Trophoblast cell (in vitro differentiated cells and primary cell): ENCODE measurements at regions not wholly inside any gene's neighbourhood (a gene's known extent, or its start where the extent isn't known, plus 50 kb on each side); places are given as distances from the start of the nearest gene placed in this dataset.

Experiments used
- DNase-seq, 2 donors: peaks; one replicate each; pipeline ENCODE4 v3.0.0-alpha.2; 2016
- H2AFZ ChIP-seq: 2 replicates; pipeline ENCODE4 v1.6.1; 2013; ENCODE audit warnings: low read length, moderate library complexity, mild to moderate bottlenecking; ENCODE audit not compliant: insufficient read depth, poor library complexity
- H2AK5ac ChIP-seq: 2 replicates; pipeline ENCODE4 v1.6.1; 2013; ENCODE audit warnings: mild to moderate bottlenecking, low read length
- H2BK120ac ChIP-seq: 2 replicates; pipeline ENCODE4 v1.6.1; 2013; ENCODE audit warnings: low read length, mild to moderate bottlenecking, moderate library complexity; ENCODE audit not compliant: insufficient read depth, poor library complexity
- H2BK12ac ChIP-seq: 2 replicates; pipeline ENCODE4 v1.6.1; 2013; ENCODE audit warnings: mild to moderate bottlenecking, low read length, moderate library complexity
- H2BK5ac ChIP-seq: 2 replicates; pipeline ENCODE4 v1.6.1; 2013; ENCODE audit warnings: low read length, low read depth, moderate library complexity, mild to moderate bottlenecking; ENCODE audit not compliant: poor library complexity
- H3K14ac ChIP-seq: 2 replicates; pipeline ENCODE4 v1.6.1; 2013; ENCODE audit warnings: mild to moderate bottlenecking, low read length
- H3K18ac ChIP-seq: 2 replicates; pipeline ENCODE4 v1.6.1; 2013; ENCODE audit warnings: mild to moderate bottlenecking, low read length
- H3K23ac ChIP-seq: 2 replicates; pipeline ENCODE4 v1.6.1; 2013; ENCODE audit warnings: low read length
- H3K27ac ChIP-seq: 2 replicates; pipeline ENCODE4 v1.5.1; 2013; ENCODE audit warnings: low read depth, mild to moderate bottlenecking, inconsistent platforms, low read length, moderate library complexity
- H3K27me3 ChIP-seq: 2 replicates; pipeline ENCODE4 v1.6.1; 2013; ENCODE audit warnings: inconsistent platforms, mild to moderate bottlenecking, low read length, moderate library complexity; ENCODE audit not compliant: insufficient read depth
- H3K36me3 ChIP-seq, 2 experiments: 1 replicate in 1 of 2; 2 replicates in 1 of 2; pipeline ENCODE4 v1.6.1; 2013; ENCODE audit warnings: low read length in 2 of 2, mild to moderate bottlenecking in 2 of 2, moderate library complexity in 1 of 2; ENCODE audit not compliant: insufficient read depth in 2 of 2, control insufficient read depth in 1 of 2
- H3K4ac ChIP-seq: 2 replicates; pipeline ENCODE4 v1.6.1; 2013; ENCODE audit warnings: low read depth, mild to moderate bottlenecking, low read length, moderate library complexity
- H3K4me1 ChIP-seq, 2 experiments: 1 replicate in 1 of 2; 2 replicates in 1 of 2; pipeline ENCODE4 v1.6.1; 2013; ENCODE audit warnings: low read length in 2 of 2, mild to moderate bottlenecking in 2 of 2, moderate library complexity in 1 of 2; ENCODE audit not compliant: insufficient read depth in 2 of 2, control insufficient read depth in 1 of 2
- H3K4me2 ChIP-seq: 2 replicates; pipeline ENCODE4 v1.6.1; 2013; ENCODE audit warnings: inconsistent platforms, mild to moderate bottlenecking, low read length, moderate library complexity
- H3K4me3 ChIP-seq: 2 replicates; pipeline ENCODE4 v1.5.1; 2013; ENCODE audit warnings: mild to moderate bottlenecking, low read depth, low read length, inconsistent platforms
- H3K79me1 ChIP-seq: one replicate; pipeline ENCODE4 v1.6.1; 2013; ENCODE audit warnings: low read length
- H3K79me2 ChIP-seq: 2 replicates; pipeline ENCODE4 v1.6.1; 2013; ENCODE audit warnings: low read length, mild to moderate bottlenecking; ENCODE audit not compliant: control insufficient read depth, insufficient read depth, poor library complexity
- H3K9ac ChIP-seq: 2 replicates; pipeline ENCODE4 v1.6.1; 2013; ENCODE audit warnings: mild to moderate bottlenecking, low read length
- H3K9me3 ChIP-seq: 2 replicates; pipeline ENCODE4 v1.6.1; 2013; ENCODE audit warnings: low read depth, mild to moderate bottlenecking, control low read depth, inconsistent platforms, low read length; ENCODE audit not compliant: insufficient read depth
- H4K12ac ChIP-seq: 2 replicates; pipeline ENCODE4 v1.6.1; 2013; ENCODE audit warnings: low read depth, mild to moderate bottlenecking, low read length, moderate library complexity
- H4K8ac ChIP-seq: 2 replicates; pipeline ENCODE4 v1.6.1; 2013; ENCODE audit warnings: low read depth, mild to moderate bottlenecking, low read length, moderate library complexity
- H4K91ac ChIP-seq: one replicate; pipeline ENCODE4 v1.6.1; 2013; ENCODE audit warnings: low read depth, mild to moderate bottlenecking, low read length, moderate library complexity
- WGBS: extraction: QIAGEN DNeasy Blood & Tissue Kit; methylation state at CpG from one replicate; pipeline ENCODE4 v1.1.7; 2013; ENCODE audit warnings: missing lambda C conversion rate; ENCODE audit not compliant: insufficient read length, insufficient coverage; ENCODE audit errors: extremely low coverage; 5-methylcytosine and 5-hydroxymethylcytosine counted together

DNA sequence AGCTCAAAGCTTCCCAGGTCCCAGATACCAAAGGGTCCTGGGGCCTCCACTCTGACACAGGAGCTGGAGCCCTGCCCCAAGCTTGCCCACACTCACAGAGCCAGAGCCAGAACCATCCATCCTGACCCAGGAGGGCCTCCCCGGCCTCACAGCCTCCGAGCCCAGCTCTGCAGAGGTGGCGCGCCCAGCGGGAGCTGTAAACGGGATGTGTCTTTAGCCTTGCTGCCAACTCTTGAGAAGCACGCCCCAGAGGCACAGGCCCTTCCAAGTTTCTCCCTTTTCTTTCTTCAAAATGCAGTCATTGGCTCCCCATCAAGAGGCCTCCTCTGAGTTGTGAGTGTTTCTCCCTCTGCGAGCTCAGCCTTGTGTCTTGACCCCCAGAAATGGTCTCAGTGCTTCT, 75.0 kb downstream of the PDGFA start:
- no peak for DNase-seq
- Histone ChIP-seq H3K27me3 (no peaks in the 10 kb centered on the region), H4K8ac (no peak overlapping the region), H4K91ac (no peak overlapping the region), H2BK12ac (no peak overlapping the region), H3K79me2 (no peaks in the 10 kb centered on the region), H2AK5ac (no peak overlapping the region), H4K12ac (no peak overlapping the region), H3K27ac (no peak overlapping the region), H2BK120ac (no peak overlapping the region), H3K4me1 (peaks cover 2 to 3% of the 10 kb centered on the region in 2 experiments), H3K14ac (no peak overlapping the region), H2BK5ac (no peak overlapping the region), H2AFZ (no peak overlapping the region), H3K9me3 (peaks cover 8% of the 10 kb centered on the region), H3K4me3 (no peak overlapping the region), H3K79me1 (peaks cover 3% of the 10 kb centered on the region), H3K36me3 (no peaks in the 10 kb centered on the region), H3K9ac (no peak overlapping the region), H3K4me2 (no peak overlapping the region), H3K23ac (no peak overlapping the region), H3K4ac (no peak overlapping the region), H3K18ac (no peak overlapping the region)
- WGBS: no CpG with 5 or more reads among the region's 8 CpGs

DNA sequence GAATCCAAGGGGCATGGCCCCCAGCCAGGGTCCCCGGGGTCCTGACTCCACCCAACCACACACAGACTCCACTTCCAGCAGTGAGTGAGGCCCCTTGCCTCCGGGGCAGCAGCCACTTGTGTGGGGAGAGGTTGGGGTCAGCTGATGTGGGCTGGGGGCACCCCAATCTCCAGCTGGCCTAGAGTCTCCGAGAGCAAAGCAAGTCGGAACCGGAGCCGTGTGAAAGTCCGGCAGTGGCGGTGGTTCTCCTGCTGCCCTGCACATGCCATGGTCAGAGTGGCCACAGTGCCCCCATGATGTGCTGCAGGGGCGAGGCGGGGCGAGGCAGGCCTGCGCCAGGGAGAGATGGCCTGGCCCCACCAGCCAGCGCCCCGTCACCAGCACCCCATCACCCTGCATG, 74.6 kb downstream of the PDGFA start:
- peaks cover 3% of the 10 kb centered on the region for H3K79me1 ChIP-seq
- no peak overlapping the region for H4K8ac ChIP-seq
- H2BK5ac ChIP-seq: no peak overlapping the region
- no peak overlapping the region for H3K9ac ChIP-seq
- no peak overlapping the region for H3K14ac ChIP-seq
- no peak for DNase-seq
- no peak overlapping the region for H3K18ac ChIP-seq
- H4K12ac ChIP-seq: no peak overlapping the region
- H3K79me2 ChIP-seq: no peaks in the 10 kb centered on the region
- no peaks in the 10 kb centered on the region for H3K27me3 ChIP-seq
- no peak overlapping the region for H2BK12ac ChIP-seq
- H3K4me1 ChIP-seq: peaks cover 2 to 3% of the 10 kb centered on the region in 2 experiments
- H2AFZ ChIP-seq: no peak overlapping the region
- H3K23ac ChIP-seq: no peak overlapping the region
- H3K4me2 ChIP-seq: no peak overlapping the region
- peak overlapping the region; percentile 64 for H4K91ac ChIP-seq
- no peaks in the 10 kb centered on the region for H3K36me3 ChIP-seq
- no peak overlapping the region for H2BK120ac ChIP-seq
- WGBS: no CpG with 5 or more reads among the region's 14 CpGs
- no peak overlapping the region for H3K4me3 ChIP-seq
- no peak overlapping the region for H3K4ac ChIP-seq
- no peak overlapping the region for H3K27ac ChIP-seq
- H3K9me3 ChIP-seq: peaks cover 8% of the 10 kb centered on the region
- no peak overlapping the region for H2AK5ac ChIP-seq

DNA sequence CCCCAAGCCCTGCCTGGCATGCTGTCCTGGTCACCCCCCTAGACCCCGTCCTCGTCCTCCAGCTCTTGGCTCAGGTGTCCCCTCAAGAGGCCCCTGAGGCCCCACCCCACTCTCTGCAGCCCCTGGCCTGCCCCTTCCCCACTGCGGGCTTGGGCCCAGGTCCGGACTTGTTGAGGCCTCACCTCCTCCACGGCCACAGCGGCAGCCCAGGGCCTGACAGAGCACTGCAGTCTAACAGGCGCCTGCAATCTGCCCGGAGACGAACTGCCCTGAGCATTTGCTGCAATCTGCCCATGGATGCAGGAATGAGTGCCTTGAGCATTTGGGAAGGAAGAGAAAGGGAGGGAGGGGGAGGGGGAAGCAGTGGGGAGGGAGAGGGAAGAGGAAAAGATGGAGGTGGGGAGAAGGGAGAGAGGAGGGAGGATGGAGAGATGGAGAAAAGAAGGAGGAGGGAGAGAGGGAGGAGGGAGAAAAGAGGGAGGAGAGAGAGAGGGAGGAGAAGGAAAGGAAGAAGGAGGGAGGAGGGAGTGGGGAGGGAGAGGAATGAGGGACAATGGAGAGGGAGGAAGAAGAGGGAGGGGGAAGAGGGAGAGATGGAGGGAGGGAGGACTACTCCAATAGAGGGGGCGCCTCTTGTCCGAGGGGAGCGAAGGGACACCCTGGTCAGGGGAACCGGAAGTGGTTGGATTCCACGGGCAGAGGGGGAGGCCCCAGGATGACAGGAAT, 73.9 kb downstream of the PDGFA start:
- H3K4me3 ChIP-seq: no peak overlapping the region
- H3K18ac ChIP-seq: no peak overlapping the region
- DNase-seq: no peak
- H3K4me2 ChIP-seq: no peak overlapping the region
- peak overlapping the region; percentile 0 for H3K14ac ChIP-seq
- peak overlapping the region; percentile 64 for H4K91ac ChIP-seq
- peaks cover 8% of the 10 kb centered on the region for H3K9me3 ChIP-seq
- peak overlapping the region; percentile 0 for H2BK120ac ChIP-seq
- H3K79me2 ChIP-seq: no peaks in the 10 kb centered on the region
- H3K4ac ChIP-seq: no peak overlapping the region
- WGBS: no CpG with 5 or more reads among the region's 14 CpGs
- no peak overlapping the region for H2AK5ac ChIP-seq
- H3K27me3 ChIP-seq: no peaks in the 10 kb centered on the region
- no peak overlapping the region for H2AFZ ChIP-seq
- peaks cover 2 to 3% of the 10 kb centered on the region in 2 experiments for H3K4me1 ChIP-seq
- no peak overlapping the region for H3K23ac ChIP-seq
- H2BK5ac ChIP-seq: peak overlapping the region; percentile 10
- H4K8ac ChIP-seq: peak overlapping the region; percentile 8
- H3K9ac ChIP-seq: no peak overlapping the region
- no peak overlapping the region for H4K12ac ChIP-seq
- no peak overlapping the region for H3K27ac ChIP-seq
- peak overlapping the region; percentile 6 for H2BK12ac ChIP-seq
- peaks cover 3% of the 10 kb centered on the region for H3K79me1 ChIP-seq
- H3K36me3 ChIP-seq: no peaks in the 10 kb centered on the region

- H3K14ac ChIP-seq: no peak overlapping the region
- peaks cover 2 to 3% of the 10 kb centered on the region in 2 experiments for H3K4me1 ChIP-seq
- no peak overlapping the region for H3K4ac ChIP-seq
- no peaks in the 10 kb centered on the region for H3K36me3 ChIP-seq
- H3K27ac ChIP-seq: no peak overlapping the region
- peaks cover 8% of the 10 kb centered on the region for H3K9me3 ChIP-seq
- no peak overlapping the region for H3K23ac ChIP-seq
- H2AFZ ChIP-seq: no peak overlapping the region
- no peak overlapping the region for H4K12ac ChIP-seq
- H3K4me3 ChIP-seq: no peak overlapping the region
- no peak overlapping the region for H3K18ac ChIP-seq
- H3K79me2 ChIP-seq: no peaks in the 10 kb centered on the region
- no peak overlapping the region for H2BK12ac ChIP-seq
- H4K91ac ChIP-seq: peak overlapping the region; percentile 7
- no peak overlapping the region for H2BK120ac ChIP-seq
- H2BK5ac ChIP-seq: no peak overlapping the region
- H3K79me1 ChIP-seq: peaks cover 3% of the 10 kb centered on the region
- no peak overlapping the region for H2AK5ac ChIP-seq
- no peak for DNase-seq
- no peak overlapping the region for H3K4me2 ChIP-seq
- WGBS: no CpG with 5 or more reads among the region's 29 CpGs
- H4K8ac ChIP-seq: no peak overlapping the region
- H3K9ac ChIP-seq: no peak overlapping the region
- H3K27me3 ChIP-seq: peaks cover 2% of the 10 kb centered on the region
These were observed 73.2 kb downstream of the PDGFA start for GRCh38 chr7:446289-446935.
